ENCODE measurements at regions not wholly inside any gene's neighbourhood (a gene's known extent, or its start where the extent isn't known, plus 50 kb on each side); places are given as distances from the start of the nearest gene placed in this dataset.

GRCh38 chr5:30811298-30811697 is 382.2 kb upstream of the CDH6 start:
- TF ChIP-seq CTCF (IDR thresholded peaks at IDR 0.05; ENCODE audit: low read depth, low read length), result no peak
- TF ChIP-seq EZH2phosphoT487 (IDR thresholded peaks at IDR 0.05; ENCODE audit: low read depth), result no peak

All from OCI-LY3 (cell line).